Type B pancreatic cell (in vitro differentiated cells): ENCODE measurements at regions not wholly inside any gene's neighbourhood (a gene's known extent, or its start where the extent isn't known, plus 50 kb on each side); places are given as distances from the start of the nearest gene placed in this dataset.

Experiments used
- DNase-seq: peaks from one replicate; pipeline ENCODE4 v3.0.0; 2021; ENCODE audit warnings: mixed read lengths; ENCODE audit not compliant: unreplicated experiment; ENCODE audit errors: extremely low spot score
- H3K27ac Mint-ChIP-seq: 2 replicates; pipeline ENCODE4 v1.8.0; 2021; ENCODE audit warnings: mild to moderate bottlenecking, mixed read lengths
- H3K27me3 Mint-ChIP-seq: 2 replicates; pipeline ENCODE4 v1.8.0; 2021; ENCODE audit warnings: mixed read lengths
- H3K36me3 Mint-ChIP-seq: 2 replicates; pipeline ENCODE4 v1.8.0; 2021; ENCODE audit warnings: mixed read lengths
- H3K4me1 Mint-ChIP-seq: one replicate; pipeline ENCODE4 v1.8.0; 2021; ENCODE audit warnings: mixed read lengths; ENCODE audit not compliant: unreplicated experiment
- H3K4me3 Mint-ChIP-seq: 2 replicates; pipeline ENCODE4 v1.8.0; 2021; ENCODE audit warnings: mild to moderate bottlenecking, mixed read lengths
- H3K9me3 Mint-ChIP-seq: 2 replicates; pipeline ENCODE4 v1.8.0; 2021; ENCODE audit warnings: mixed read lengths
- TF ChIP-seq, protein P1 (sequence below): fragments of 200-600 bp; sonication (generic); conservative IDR thresholded peaks from 2 replicates; pipeline ENCODE4 v1.5.0; 2021; ENCODE audit warnings: antibody characterized with exemption, mild to moderate bottlenecking

DNA sequence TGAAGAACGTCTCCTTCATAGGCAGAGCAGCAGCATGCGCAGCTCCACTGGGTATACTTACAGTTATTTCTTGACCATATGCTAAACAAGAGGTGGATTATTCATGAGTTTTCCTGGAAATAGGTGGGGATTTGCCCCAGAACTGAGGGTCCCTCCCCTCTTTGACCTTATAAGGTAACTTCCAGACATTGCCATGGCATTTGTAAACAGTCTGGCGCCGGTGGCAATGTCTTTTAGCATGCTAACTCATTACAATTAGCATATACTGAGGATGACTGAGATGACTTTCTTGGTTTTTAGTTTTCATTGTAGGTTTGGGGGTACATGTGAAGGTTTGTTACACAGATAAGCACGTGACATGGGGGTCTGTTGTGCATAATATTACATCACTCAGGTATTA is 97.3 kb downstream of the MTNR1A start:
- TF ChIP-seq, protein P1, sequence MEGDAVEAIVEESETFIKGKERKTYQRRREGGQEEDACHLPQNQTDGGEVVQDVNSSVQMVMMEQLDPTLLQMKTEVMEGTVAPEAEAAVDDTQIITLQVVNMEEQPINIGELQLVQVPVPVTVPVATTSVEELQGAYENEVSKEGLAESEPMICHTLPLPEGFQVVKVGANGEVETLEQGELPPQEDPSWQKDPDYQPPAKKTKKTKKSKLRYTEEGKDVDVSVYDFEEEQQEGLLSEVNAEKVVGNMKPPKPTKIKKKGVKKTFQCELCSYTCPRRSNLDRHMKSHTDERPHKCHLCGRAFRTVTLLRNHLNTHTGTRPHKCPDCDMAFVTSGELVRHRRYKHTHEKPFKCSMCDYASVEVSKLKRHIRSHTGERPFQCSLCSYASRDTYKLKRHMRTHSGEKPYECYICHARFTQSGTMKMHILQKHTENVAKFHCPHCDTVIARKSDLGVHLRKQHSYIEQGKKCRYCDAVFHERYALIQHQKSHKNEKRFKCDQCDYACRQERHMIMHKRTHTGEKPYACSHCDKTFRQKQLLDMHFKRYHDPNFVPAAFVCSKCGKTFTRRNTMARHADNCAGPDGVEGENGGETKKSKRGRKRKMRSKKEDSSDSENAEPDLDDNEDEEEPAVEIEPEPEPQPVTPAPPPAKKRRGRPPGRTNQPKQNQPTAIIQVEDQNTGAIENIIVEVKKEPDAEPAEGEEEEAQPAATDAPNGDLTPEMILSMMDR: no peak
- no peaks in the 10 kb centered on the region for H3K9me3 Mint-ChIP-seq
- no peaks in the 10 kb centered on the region for H3K36me3 Mint-ChIP-seq
- no peak overlapping the region for H3K27ac Mint-ChIP-seq
- no peaks in the 10 kb centered on the region for H3K4me1 Mint-ChIP-seq
- no peak overlapping the region for H3K4me3 Mint-ChIP-seq
- H3K27me3 Mint-ChIP-seq: no peaks in the 10 kb centered on the region
- no peak for DNase-seq

DNA sequence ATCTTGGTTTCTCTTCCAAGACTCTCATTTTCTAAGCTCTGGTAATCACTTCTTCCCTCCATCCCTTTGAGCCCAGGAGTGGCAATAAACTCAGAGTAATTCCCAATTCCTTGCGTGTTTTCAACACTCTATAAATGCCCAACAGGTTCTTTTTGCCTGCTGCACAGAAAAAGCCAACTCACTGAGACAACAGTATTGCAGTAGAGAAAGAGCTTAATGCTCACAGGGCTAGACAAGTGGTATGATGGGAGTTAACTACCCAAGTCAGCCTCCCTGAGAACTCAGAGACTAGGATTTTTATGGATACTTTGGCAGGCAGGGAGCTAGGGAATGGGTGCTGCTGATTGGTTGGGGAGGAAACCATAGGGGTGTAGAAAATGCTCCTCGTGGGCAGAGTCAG is 103.4 kb downstream of the MTNR1A start:
- peaks cover 3% of the 10 kb centered on the region for H3K36me3 Mint-ChIP-seq
- H3K27ac Mint-ChIP-seq: no peak overlapping the region
- H3K9me3 Mint-ChIP-seq: peaks cover 22% of the 10 kb centered on the region
- TF ChIP-seq, protein P1: no peak
- no peak overlapping the region for H3K4me3 Mint-ChIP-seq
- no peaks in the 10 kb centered on the region for H3K4me1 Mint-ChIP-seq
- no peaks in the 10 kb centered on the region for H3K27me3 Mint-ChIP-seq
- DNase-seq: no peak

DNA sequence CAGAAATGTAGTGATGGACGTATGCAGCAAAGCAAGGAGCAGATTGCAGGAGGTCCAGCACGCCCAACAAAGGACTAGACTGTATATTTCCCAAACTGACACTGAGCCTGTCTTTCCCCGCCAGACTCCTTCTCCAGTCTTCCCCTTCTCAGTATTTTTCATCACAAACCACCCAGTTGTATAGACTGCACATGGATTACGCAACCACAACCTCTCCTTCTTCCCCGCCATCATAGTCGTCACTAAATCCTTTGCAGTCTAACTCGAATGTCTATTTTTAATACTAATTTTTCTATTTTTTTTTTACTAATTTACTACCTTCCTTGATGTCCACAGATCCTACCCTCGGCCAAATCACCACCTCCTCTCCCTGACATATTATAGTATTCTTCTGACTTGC is 105.4 kb downstream of the MTNR1A start:
- Mint-ChIP-seq H3K36me3 (peaks cover 3% of the 10 kb centered on the region), H3K4me3 (no peak overlapping the region), H3K4me1 (no peaks in the 10 kb centered on the region), H3K27me3 (peaks cover 3% of the 10 kb centered on the region), H3K27ac (no peak overlapping the region), H3K9me3 (peaks cover 22% of the 10 kb centered on the region)
- no peak for DNase-seq
- TF ChIP-seq, protein P1: no peak

DNA sequence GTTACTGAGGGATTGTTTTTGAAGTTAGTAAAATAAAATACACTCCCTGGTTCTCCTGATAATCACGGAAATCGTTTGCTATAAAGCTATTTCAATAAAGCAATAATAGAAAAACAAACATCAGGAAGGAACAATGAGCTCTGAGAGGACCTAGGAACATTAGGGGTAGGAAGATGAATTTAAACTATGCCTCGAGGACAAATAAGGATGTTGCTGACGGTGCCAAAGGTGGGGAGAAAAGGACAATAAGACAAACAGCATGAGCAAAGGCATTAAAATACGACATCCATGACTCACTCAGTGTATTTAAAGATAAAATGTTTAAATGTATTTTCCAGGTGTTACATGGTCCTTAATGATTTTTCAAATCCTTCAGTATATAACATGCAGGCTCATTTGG is 110.3 kb downstream of the MTNR1A start:
- peaks cover 3% of the 10 kb centered on the region for H3K9me3 Mint-ChIP-seq
- no peak overlapping the region for H3K27ac Mint-ChIP-seq
- TF ChIP-seq, protein P1: no peak
- peaks cover 6% of the 10 kb centered on the region for H3K27me3 Mint-ChIP-seq
- H3K4me3 Mint-ChIP-seq: no peak overlapping the region
- H3K4me1 Mint-ChIP-seq: no peaks in the 10 kb centered on the region
- no peak for DNase-seq
- no peaks in the 10 kb centered on the region for H3K36me3 Mint-ChIP-seq

DNA sequence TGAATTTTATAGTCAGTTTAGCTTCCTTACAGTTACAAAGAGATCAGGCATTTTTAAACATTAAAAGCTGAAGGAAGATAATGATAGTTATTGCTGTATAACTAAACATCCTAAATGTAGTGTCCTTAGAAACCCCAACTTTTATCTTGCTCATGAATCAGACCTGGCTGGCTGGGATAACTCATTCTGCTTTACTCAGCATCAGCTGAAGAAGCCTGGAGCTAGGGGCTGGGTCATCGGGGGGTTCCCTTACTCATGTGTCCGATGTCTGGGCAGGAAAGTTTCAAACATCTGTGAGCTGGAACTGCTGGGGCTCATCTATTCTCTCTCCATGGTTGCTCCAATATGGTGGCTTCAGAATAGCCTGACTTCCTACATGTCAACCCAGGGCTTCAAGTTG is 113.9 kb downstream of the MTNR1A start:
- Mint-ChIP-seq H3K4me1 (no peaks in the 10 kb centered on the region), H3K27ac (no peak overlapping the region), H3K4me3 (no peak overlapping the region), H3K36me3 (no peaks in the 10 kb centered on the region), H3K27me3 (peaks cover 9% of the 10 kb centered on the region), H3K9me3 (no peaks in the 10 kb centered on the region)
- no peak for DNase-seq
- TF ChIP-seq, protein P1: no peak

DNA sequence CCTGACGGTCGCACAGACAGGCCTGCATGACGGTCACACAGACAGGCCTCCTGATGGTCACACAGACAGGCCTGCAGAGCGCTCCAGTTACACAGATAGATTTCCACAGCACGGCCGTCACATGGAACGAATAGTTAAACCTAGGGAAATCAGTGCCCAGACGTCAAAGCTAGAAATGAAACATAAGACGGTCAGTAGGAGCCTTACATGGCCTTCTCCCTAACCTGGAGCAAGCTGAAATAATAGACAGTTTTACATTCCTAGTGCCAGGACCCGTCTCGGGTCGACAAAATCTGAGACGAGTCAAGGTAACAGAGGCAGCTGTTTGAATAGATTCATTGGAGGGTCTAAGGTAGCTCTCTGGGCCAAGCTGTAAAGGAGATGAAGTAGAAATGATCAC is 126.9 kb downstream of the MTNR1A start:
- Mint-ChIP-seq H3K27me3 (no peaks in the 10 kb centered on the region), H3K4me1 (no peaks in the 10 kb centered on the region), H3K4me3 (no peak overlapping the region), H3K36me3 (no peaks in the 10 kb centered on the region), H3K27ac (no peak overlapping the region), H3K9me3 (peaks cover 4% of the 10 kb centered on the region)
- no peak for DNase-seq
- TF ChIP-seq, protein P1: no peak
